Sciatic nerve (tissue), 2 donors: ENCODE measurements at regions not wholly inside any gene's neighbourhood (a gene's known extent, or its start where the extent isn't known, plus 50 kb on each side); places are given as distances from the start of the nearest gene placed in this dataset.

Experiments used
- ATAC-seq: fragments of 200-7000 bp; cut with Tn5 transposase; one replicate; pipeline ENCODE4 v1.9.1; 2020; ENCODE audit warnings: mild to moderate bottlenecking, moderate library complexity
- DNase-seq: peaks from one replicate; pipeline ENCODE4 v3.0.0-alpha.2; 2020; ENCODE audit warnings: low spot score
- intact Hi-C: fragments of 100-400 bp; cut with DNase I; formaldehyde crosslinking; loops from one replicate; pipeline ENCODE4 v1.14.2; 2022
- donor health status: DM: no; HTN: no; CAD: no.
- donor health status: DM: no; HTN: no; CAD: no.

- ATAC-seq (no peak), DNase-seq (no peak)
- intact Hi-C loops: no loop called here
Measured at GRCh38 chr3:152516216-152516615, 247.5 kb downstream of the MBNL1 start.

GRCh38 chr3:152517502-152517901 is 248.8 kb downstream of the MBNL1 start:
- ATAC-seq (no peak), DNase-seq (no peak)
- intact Hi-C loops: no loop called here

GRCh38 chr3:152518346-152518745 is 249.6 kb downstream of the MBNL1 start:
- DNase-seq (no peak), ATAC-seq (no peak)
- intact Hi-C loops: no loop called here

- DNase-seq (no peak), ATAC-seq (no peak)
- intact Hi-C loops: no loop called here
Measured at GRCh38 chr3:152519376-152519775, 250.6 kb downstream of the MBNL1 start.

- DNase-seq: no peak
- intact Hi-C loops: no loop called here
- ATAC-seq: no peak
Measured at GRCh38 chr3:152522036-152522435, 253.3 kb downstream of the MBNL1 start.

GRCh38 chr3:152524198-152525140 is 255.7 kb downstream of the MBNL1 start:
- DNase-seq (no peak), ATAC-seq (no peak)
- intact Hi-C loops: no loop called here

GRCh38 chr3:152531717-152532116 is 263.0 kb downstream of the MBNL1 start:
- DNase-seq: no peak
- ATAC-seq: no peak
- intact Hi-C loops: no loop called here

GRCh38 chr3:152538518-152538917 is 269.8 kb downstream of the MBNL1 start:
- DNase-seq (no peak), ATAC-seq (peak; percentile 64)
- intact Hi-C loops: no loop called here

- ATAC-seq (no peak), DNase-seq (no peak)
- intact Hi-C loops: no loop called here
Measured at GRCh38 chr3:152539191-152539764, 270.5 kb downstream of the MBNL1 start.

GRCh38 chr3:152540120-152540519 is 271.4 kb downstream of the MBNL1 start:
- ATAC-seq: no peak
- no peak for DNase-seq
- intact Hi-C loops: no loop called here

- ATAC-seq: no peak
- no peak for DNase-seq
Measured at GRCh38 chr3:152547153-152547552, 278.4 kb downstream of the MBNL1 start.

GRCh38 chr3:152549263-152549662 is 280.5 kb downstream of the MBNL1 start:
- DNase-seq: no peak
- intact Hi-C loops: no loop called here
- no peak for ATAC-seq

More at GRCh38 chr3:152547153-152547552, 278.4 kb downstream of the MBNL1 start:
- intact Hi-C loops: no loop called here

- ATAC-seq: no peak
- intact Hi-C loops: no loop called here
Measured at GRCh38 chr3:152550284-152550683, 281.6 kb downstream of the MBNL1 start.

GRCh38 chr3:152554980-152555379 is 280.0 kb upstream of the P2RY1 start:
- ATAC-seq: peak; percentile 62
- no peak for DNase-seq
- intact Hi-C loops: no loop called here

More at GRCh38 chr3:152550284-152550683, 281.6 kb downstream of the MBNL1 start:
- DNase-seq: no peak

GRCh38 chr3:152555666-152556291 is 279.2 kb upstream of the P2RY1 start:
- ATAC-seq (no peak), DNase-seq (no peak)
- intact Hi-C loops: no loop called here

GRCh38 chr3:152556731-152557254 is 278.1 kb upstream of the P2RY1 start:
- intact Hi-C loops: no loop called here
- ATAC-seq: peak; percentile 95
- DNase-seq: no peak

- peak; percentile 8 for ATAC-seq
- DNase-seq: no peak
- intact Hi-C loops: no loop called here
Measured at GRCh38 chr3:152557302-152557999, 277.5 kb upstream of the P2RY1 start.

GRCh38 chr3:152558386-152558785 is 276.5 kb upstream of the P2RY1 start:
- DNase-seq (no peak), ATAC-seq (no peak)
- intact Hi-C loops: no loop called here

- no peak for ATAC-seq
- intact Hi-C loops: no loop called here
- DNase-seq: no peak
Measured at GRCh38 chr3:152559246-152559645, 275.7 kb upstream of the P2RY1 start.
